HepG2 (cell line): ENCODE measurements at regions not wholly inside any gene's neighbourhood (a gene's known extent, or its start where the extent isn't known, plus 50 kb on each side); places are given as distances from the start of the nearest gene placed in this dataset.

Experiments
- ARID4A ChIP-seq: sonication (generic); formaldehyde crosslinking; IDR thresholded peaks from 2 replicates; pipeline ENCODE4 v1.5.0; 2020; ENCODE audit warnings: mild to moderate bottlenecking, missing genetic modification reagents, borderline replicate concordance
- DR1 ChIP-seq: sonication (generic); formaldehyde crosslinking; IDR thresholded peaks from 2 replicates; pipeline ENCODE4 v1.8.0; 2021; ENCODE audit warnings: mild to moderate bottlenecking, missing genetic modification reagents, inconsistent platforms
- GPBP1L1 ChIP-seq: sonication (generic); formaldehyde crosslinking; IDR thresholded peaks from 2 replicates; pipeline ENCODE4 v1.5.0; 2020; ENCODE audit warnings: mild to moderate bottlenecking, missing genetic modification reagents
- IRX3 ChIP-seq: sonication (generic); formaldehyde crosslinking; IDR thresholded peaks from 2 replicates; pipeline ENCODE4 v1.8.1; 2023; ENCODE audit warnings: mild to moderate bottlenecking, low read depth, missing genetic modification reagents, borderline replicate concordance
- KIAA2018 ChIP-seq: sonication (generic); formaldehyde crosslinking; IDR thresholded peaks from 2 replicates; pipeline ENCODE4 v1.5.0; 2020; ENCODE audit warnings: mild to moderate bottlenecking, missing genetic modification reagents, borderline replicate concordance
- MIER2 ChIP-seq: IDR thresholded peaks from 2 replicates; pipeline ENCODE4 v1.6.1; 2016; ENCODE audit warnings: missing biosample characterization, missing genetic modification reagents
- PRPF4 ChIP-seq: fragments of 200-400 bp; formaldehyde crosslinking; IDR thresholded peaks from 2 replicates; pipeline ENCODE4 v1.6.1; 2016; ENCODE audit warnings: low read length, low read depth; ENCODE audit not compliant: poor library complexity, severe bottlenecking
- RFXANK ChIP-seq: IDR thresholded peaks from 2 replicates; pipeline ENCODE4 v1.6.1; 2016
- ZNF136 ChIP-seq: sonication (generic); formaldehyde crosslinking; IDR thresholded peaks from 2 replicates; pipeline ENCODE4 v1.8.1; 2022; ENCODE audit warnings: low read depth, mild to moderate bottlenecking, moderate library complexity, missing genetic modification reagents
- ZNF296 ChIP-seq: sonication (generic); formaldehyde crosslinking; conservative IDR thresholded peaks from 2 replicates; pipeline ENCODE4 v1.5.0; 2020; ENCODE audit warnings: mild to moderate bottlenecking, missing genetic modification reagents
- ZNF354B ChIP-seq: sonication (generic); formaldehyde crosslinking; IDR thresholded peaks from 2 replicates; pipeline ENCODE4 v1.8.0; 2022; ENCODE audit warnings: mild to moderate bottlenecking, missing genetic modification reagents
- ZNF580 ChIP-seq: IDR thresholded peaks from 2 replicates; pipeline ENCODE4 v1.6.1; 2016; ENCODE audit warnings: low read depth, borderline replicate concordance
- TF ChIP-seq, protein P1 (sequence below): fragments of 450-650 bp; IDR thresholded peaks from 2 replicates; pipeline ENCODE4 v1.6.1; 2016

DNA sequence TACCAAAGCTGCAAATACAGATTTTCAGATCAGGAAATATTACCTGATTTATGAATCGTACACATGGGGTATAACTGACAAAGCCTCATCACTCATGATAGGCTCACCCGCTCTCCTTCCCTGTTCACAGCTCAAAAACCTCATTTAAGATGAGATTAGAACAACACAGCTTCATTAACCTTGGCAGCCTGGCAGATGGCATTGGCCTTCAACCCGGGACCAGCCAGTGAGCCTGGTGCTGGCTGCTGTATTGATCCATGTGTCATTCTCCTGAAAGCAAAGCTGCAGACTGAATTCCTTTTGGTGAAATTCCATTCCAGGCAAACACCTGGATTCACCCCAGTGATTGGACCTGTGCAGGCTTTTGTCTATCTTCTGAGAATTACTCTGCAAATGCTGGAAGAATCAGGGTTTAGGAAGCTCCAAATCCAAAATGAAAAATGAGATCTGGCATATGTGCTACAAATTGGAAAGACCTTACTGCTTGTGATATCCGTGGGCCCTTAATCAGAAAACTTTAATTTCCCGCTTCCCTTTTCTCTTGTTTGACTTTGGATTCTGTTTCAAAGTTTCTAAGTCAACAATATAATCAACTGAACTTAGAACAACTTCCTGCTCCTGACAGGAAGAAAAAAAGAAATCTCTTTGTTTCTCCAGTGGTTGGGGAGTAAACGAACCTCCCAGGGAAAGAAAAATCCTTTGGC, 189.1 kb upstream of the KBTBD8 start (continued):
- TF ChIP-seq, protein P1, sequence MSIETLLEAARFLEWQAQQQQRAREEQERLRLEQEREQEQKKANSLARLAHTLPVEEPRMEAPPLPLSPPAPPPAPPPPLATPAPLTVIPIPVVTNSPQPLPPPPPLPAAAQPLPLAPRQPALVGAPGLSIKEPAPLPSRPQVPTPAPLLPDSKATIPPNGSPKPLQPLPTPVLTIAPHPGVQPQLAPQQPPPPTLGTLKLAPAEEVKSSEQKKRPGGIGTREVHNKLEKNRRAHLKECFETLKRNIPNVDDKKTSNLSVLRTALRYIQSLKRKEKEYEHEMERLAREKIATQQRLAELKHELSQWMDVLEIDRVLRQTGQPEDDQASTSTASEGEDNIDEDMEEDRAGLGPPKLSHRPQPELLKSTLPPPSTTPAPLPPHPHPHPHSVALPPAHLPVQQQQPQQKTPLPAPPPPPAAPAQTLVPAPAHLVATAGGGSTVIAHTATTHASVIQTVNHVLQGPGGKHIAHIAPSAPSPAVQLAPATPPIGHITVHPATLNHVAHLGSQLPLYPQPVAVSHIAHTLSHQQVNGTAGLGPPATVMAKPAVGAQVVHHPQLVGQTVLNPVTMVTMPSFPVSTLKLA = no peak
- no peak for TF ChIP-seq GPBP1L1
- TF ChIP-seq MIER2 (CRISPR knock-in tag) = no peak
- TF ChIP-seq ZNF136 (CRISPR knock-in tag) = peak; percentile 53; the same call in 1 of the 2 replicates
- TF ChIP-seq RFXANK (CRISPR knock-in tag) = 0 out of 2 replicates have a peak, but pooled peaks have one; percentile 5
- TF ChIP-seq ARID4A (CRISPR knock-in tag) = peak; percentile 20; the same call in 1 of the 2 replicates
- TF ChIP-seq PRPF4 = no peak
- TF ChIP-seq ZNF296 (CRISPR knock-in tag) = no peak
- no peak for TF ChIP-seq KIAA2018
- no peak for TF ChIP-seq IRX3 (CRISPR knock-in tag)
- TF ChIP-seq ZNF580 = no peak
- TF ChIP-seq DR1 (CRISPR knock-in tag) = no peak
- TF ChIP-seq ZNF354B (CRISPR knock-in tag) = no peak
